Fibroblast of lung (primary cell): ENCODE measurements at regions not wholly inside any gene's neighbourhood (a gene's known extent, or its start where the extent isn't known, plus 50 kb on each side); places are given as distances from the start of the nearest gene placed in this dataset.

Experiments
- DNase-seq, 2 donors: peaks; one replicate each; pipeline versions ENCODE4 v3.0.0 to v3.0.0-alpha.2; 2010; ENCODE audit warnings: low read depth in 2 of 2
- H2AFZ ChIP-seq: 2 replicates; pipeline ENCODE4 v1.5.1; 2012; ENCODE audit warnings: low read length, control low read depth, inconsistent platforms
- H3K27ac ChIP-seq: 2 replicates; pipeline ENCODE4 v1.5.1; 2011; ENCODE audit warnings: low read length, control low read depth; ENCODE audit not compliant: insufficient read depth
- H3K27me3 ChIP-seq: 2 replicates; pipeline ENCODE4 v1.5.1; 2011; ENCODE audit warnings: mild to moderate bottlenecking, low read length; ENCODE audit not compliant: control insufficient read depth, insufficient read depth
- H3K36me3 ChIP-seq: 2 replicates; pipeline ENCODE4 v1.5.1; 2011; ENCODE audit warnings: low read length; ENCODE audit not compliant: control insufficient read depth, insufficient read depth
- H3K4me1 ChIP-seq: 2 replicates; pipeline ENCODE4 v1.5.1; 2011; ENCODE audit warnings: low read length; ENCODE audit not compliant: control insufficient read depth, insufficient read depth; ENCODE audit errors: extremely low read depth
- H3K4me2 ChIP-seq: 2 replicates; pipeline ENCODE4 v1.5.1; 2011; ENCODE audit warnings: low read length, control low read depth; ENCODE audit not compliant: insufficient read depth; ENCODE audit errors: extremely low read depth
- H3K4me3 ChIP-seq, 4 experiments: fragments of 200-600 bp in 1 of 4; sonication (generic) in 1 of 4; replicated peaks in 1 of 4; 2 replicates each; pipeline ENCODE4 v1.5.1; 2011 to 2016; ENCODE audit warnings: low read length in 4 of 4, low read depth in 3 of 4, mild to moderate bottlenecking in 3 of 4, control low read depth in 2 of 4, inconsistent platforms in 1 of 4, mixed read lengths in 1 of 4; ENCODE audit not compliant: insufficient read depth in 1 of 4; ENCODE audit errors: control extremely low read depth in 1 of 4
- H3K79me2 ChIP-seq: 2 replicates; pipeline ENCODE4 v1.5.1; 2012; ENCODE audit warnings: mild to moderate bottlenecking, low read length, inconsistent platforms; ENCODE audit not compliant: control insufficient read depth, insufficient read depth
- H3K9ac ChIP-seq: 2 replicates; pipeline ENCODE4 v1.5.1; 2011; ENCODE audit warnings: mild to moderate bottlenecking, low read length, control low read depth; ENCODE audit not compliant: insufficient read depth
- H3K9me3 ChIP-seq: 2 replicates; pipeline ENCODE4 v1.5.1; 2012; ENCODE audit warnings: low read depth, low read length; ENCODE audit not compliant: control insufficient read depth, insufficient read depth
- H4K20me1 ChIP-seq: 2 replicates; pipeline ENCODE4 v1.5.1; 2011; ENCODE audit warnings: low read length; ENCODE audit not compliant: control insufficient read depth, insufficient read depth; ENCODE audit errors: extremely low read depth
- CTCF ChIP-seq, 2 donors: IDR thresholded peaks in 1 of 2; conservative IDR thresholded peaks in 1 of 2; 1 replicate in 1 of 2; 2 replicates in 1 of 2; pipeline ENCODE4 v1.5.1; 2011 to 2012; ENCODE audit warnings: low read length in 2 of 2, control low read depth in 1 of 2, inconsistent platforms in 1 of 2, low read depth in 1 of 2, mild to moderate bottlenecking in 1 of 2
- EZH2 ChIP-seq: IDR thresholded peaks from 2 replicates; pipeline ENCODE4 v1.5.1; 2012; ENCODE audit warnings: low read length, control low read depth, mild to moderate bottlenecking; ENCODE audit errors: missing control alignments

- H3K79me2 ChIP-seq: no peaks in the 10 kb centered on the region
- H3K27ac ChIP-seq: no peak overlapping the region
- no peaks in the 10 kb centered on the region for H3K27me3 ChIP-seq
- no peak overlapping the region for H3K4me3 ChIP-seq
- no peak overlapping the region for H3K4me2 ChIP-seq
- no peak overlapping the region for H2AFZ ChIP-seq
- H3K9me3 ChIP-seq: no peaks in the 10 kb centered on the region
- H3K36me3 ChIP-seq: no peaks in the 10 kb centered on the region
- no peaks in the 10 kb centered on the region for H4K20me1 ChIP-seq
- no peak overlapping the region for H3K9ac ChIP-seq
- H3K4me1 ChIP-seq: peaks cover 7% of the 10 kb centered on the region
- no peak for DNase-seq
- TF ChIP-seq CTCF (conservative IDR thresholded peaks at IDR 0.05 in 1 of 2, IDR thresholded peaks at IDR 0.05 in 1 of 2; ENCODE audit: low read depth in 1 of 2, low read length in 2 of 2): no peak
- TF ChIP-seq EZH2: no peak
These were observed 287.1 kb downstream of the LPIN1 start for GRCh38 chr2:12033494-12033893.

GRCh38 chr2:12034382-12034781 lies 287.9 kb downstream of the LPIN1 start:
- TF ChIP-seq EZH2 (no peak), CTCF (conservative IDR thresholded peaks at IDR 0.05 in 1 of 2, IDR thresholded peaks at IDR 0.05 in 1 of 2; ENCODE audit: low read depth in 1 of 2, low read length in 2 of 2) (no peak)
- Histone ChIP-seq H3K4me2 (no peak overlapping the region), H3K9me3 (no peaks in the 10 kb centered on the region), H4K20me1 (no peaks in the 10 kb centered on the region), H3K27ac (no peak overlapping the region), H3K9ac (no peak overlapping the region), H3K36me3 (no peaks in the 10 kb centered on the region), H3K79me2 (no peaks in the 10 kb centered on the region), H3K4me1 (peaks cover 7% of the 10 kb centered on the region), H3K4me3 (no peak overlapping the region), H3K27me3 (no peaks in the 10 kb centered on the region), H2AFZ (no peak overlapping the region)
- DNase-seq: no peak

GRCh38 chr2:12035029-12035720 lies 288.7 kb downstream of the LPIN1 start:
- no peak for DNase-seq
- Histone ChIP-seq H2AFZ (no peak overlapping the region), H3K36me3 (no peaks in the 10 kb centered on the region), H4K20me1 (no peaks in the 10 kb centered on the region), H3K4me1 (peaks cover 7% of the 10 kb centered on the region), H3K27me3 (no peaks in the 10 kb centered on the region), H3K9me3 (no peaks in the 10 kb centered on the region), H3K9ac (no peak overlapping the region), H3K27ac (no peak overlapping the region), H3K79me2 (no peaks in the 10 kb centered on the region), H3K4me2 (no peak overlapping the region), H3K4me3 (no peak overlapping the region)
- no peak for TF ChIP-seq EZH2
